ENCODE measurements at regions not wholly inside any gene's neighbourhood (a gene's known extent, or its start where the extent isn't known, plus 50 kb on each side); places are given as distances from the start of the nearest gene placed in this dataset.
"Not testable (repeated sequence)": the region's sequence is repeated elsewhere in the genome, so short reads cannot be mapped to it uniquely, and the experiment has no call there.

GRCh38 chr15:67920524-67921240 is 80.8 kb upstream of the RNU6-1 start:
- DNase-seq = no peak

- no peak for DNase-seq
These were observed 82.3 kb upstream of the RNU6-1 start for GRCh38 chr15:67922106-67922675.

- DNase-seq = no peak
These were observed 83.4 kb upstream of the RNU6-1 start for GRCh38 chr15:67922971-67923945.

GRCh38 chr15:67924359-67924974 is 84.6 kb upstream of the RNU6-1 start:
- DNase-seq = no peak

- DNase-seq = no peak
These were observed 85.3 kb upstream of the RNU6-1 start for GRCh38 chr15:67925182-67925581.

GRCh38 chr15:67927501-67928168 is 87.8 kb upstream of the RNU6-1 start:
- DNase-seq = no peak

GRCh38 chr15:67928666-67929065 is 88.8 kb upstream of the RNU6-1 start:
- DNase-seq = no peak

- DNase-seq = no peak
These were observed 90.9 kb upstream of the RNU6-1 start for GRCh38 chr15:67930720-67931119.

- DNase-seq = no peak
These were observed 92.0 kb upstream of the RNU6-1 start for GRCh38 chr15:67931861-67932260.

GRCh38 chr15:67934126-67934525 is 94.3 kb upstream of the RNU6-1 start:
- DNase-seq = not testable (repeated sequence)

GRCh38 chr15:67935244-67935643 is 95.4 kb upstream of the RNU6-1 start:
- DNase-seq = no peak

- no peak for DNase-seq
These were observed 96.4 kb upstream of the RNU6-1 start for GRCh38 chr15:67936258-67936657.

GRCh38 chr15:67937153-67937761 is 97.4 kb upstream of the RNU6-1 start:
- DNase-seq = no peak

GRCh38 chr15:67939179-67939578 is 99.3 kb upstream of the RNU6-1 start:
- not testable (repeated sequence) for DNase-seq

- DNase-seq = not testable (repeated sequence)
These were observed 99.9 kb upstream of the RNU6-1 start for GRCh38 chr15:67939588-67940323.

- DNase-seq = no peak
These were observed 100.5 kb upstream of the RNU6-1 start for GRCh38 chr15:67940324-67940719.

GRCh38 chr15:67941648-67942310 is 101.9 kb upstream of the RNU6-1 start:
- DNase-seq = no peak

GRCh38 chr15:67943475-67943874 is 103.6 kb upstream of the RNU6-1 start:
- no peak for DNase-seq

- no peak for DNase-seq
These were observed 104.3 kb upstream of the RNU6-1 start for GRCh38 chr15:67944010-67944641.

GRCh38 chr15:67945131-67945530 is 105.3 kb upstream of the RNU6-1 start:
- DNase-seq = no peak

All from Kasumi-1 (cell line).